ENCODE measurements at regions not wholly inside any gene's neighbourhood (a gene's known extent, or its start where the extent isn't known, plus 50 kb on each side); places are given as distances from the start of the nearest gene placed in this dataset.
"Not testable (repeated sequence)": the region's sequence is repeated elsewhere in the genome, so short reads cannot be mapped to it uniquely, and the experiment has no call there.

DNA sequence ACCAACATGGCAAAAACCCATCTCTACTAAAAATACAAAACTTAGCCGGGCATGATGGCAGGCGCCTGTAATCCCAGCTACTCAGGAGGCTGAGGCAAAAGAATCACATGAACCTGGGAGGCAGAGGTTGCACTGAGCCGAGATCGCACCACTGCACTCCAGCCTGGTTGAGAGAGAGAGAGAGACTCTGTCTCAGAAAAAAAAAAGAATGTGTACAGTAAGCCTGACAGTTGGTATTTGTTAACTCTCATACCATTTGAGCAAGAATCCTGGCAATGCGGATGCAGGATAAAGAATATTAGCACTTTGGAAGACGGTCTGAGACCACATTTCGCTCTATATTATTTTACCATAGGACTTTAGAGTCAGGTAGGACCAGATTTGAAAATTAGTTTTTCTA is 140.0 kb upstream of the ZNF648 start:
- H3K36me3 Mint-ChIP-seq; H3K4me3 Mint-ChIP-seq; H3K9me3 Mint-ChIP-seq; H3K27ac Mint-ChIP-seq; ATAC-seq (ENCODE audit: low read depth in 2 of 2); H3K4me1 Mint-ChIP-seq; DNase-seq: not testable (repeated sequence)
- H3K27me3 Mint-ChIP-seq, result peaks cover 4 to 28% (median 14%) of the 10 kb centered on the region in 3 donors

DNA sequence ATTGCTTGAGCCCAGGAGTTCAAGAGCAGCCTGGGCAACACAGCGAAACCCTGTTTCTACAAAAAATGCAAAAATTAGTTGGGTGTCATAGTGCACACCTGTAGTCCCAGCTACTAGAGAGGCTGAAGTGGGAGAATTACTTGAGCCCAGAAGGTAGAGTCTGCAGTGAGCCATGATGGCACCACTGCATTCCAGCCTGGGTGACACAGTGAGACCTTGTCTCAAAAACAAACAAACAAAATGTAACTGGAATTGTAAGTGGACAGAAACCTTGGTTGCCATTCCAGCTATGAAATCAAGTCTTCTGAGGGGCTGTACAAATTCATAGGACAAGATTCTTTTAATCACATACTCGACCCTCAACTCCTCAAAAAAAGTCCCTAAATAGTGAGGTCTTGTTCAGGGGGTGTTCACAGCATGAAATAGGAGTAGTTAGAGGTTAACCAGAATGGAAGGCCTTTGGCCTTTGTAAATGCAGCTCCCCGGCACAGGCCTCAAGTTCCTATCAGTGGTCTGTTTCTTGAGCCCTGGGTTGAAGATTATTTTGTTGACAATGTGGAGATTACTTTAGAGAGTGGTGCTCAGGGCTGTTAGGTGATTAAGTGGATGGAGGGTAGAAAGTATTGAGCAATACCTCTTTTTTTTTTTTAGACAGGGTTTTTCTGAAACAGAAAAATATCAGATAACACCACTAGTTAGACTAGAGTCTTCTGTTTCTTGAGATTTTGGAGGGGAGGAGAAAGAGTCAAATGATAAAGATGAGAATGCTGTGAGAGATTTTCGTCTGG is 138.7 kb upstream of the ZNF648 start:
- H3K36me3 Mint-ChIP-seq, result no peaks in the 10 kb centered on the region
- H3K9me3 Mint-ChIP-seq, result no peaks in the 10 kb centered on the region
- H3K27me3 Mint-ChIP-seq, result peaks cover 4 to 29% (median 20%) of the 10 kb centered on the region in 3 donors
- no peak overlapping the region for H3K27ac Mint-ChIP-seq
- ATAC-seq (ENCODE audit: low read depth in 2 of 2) (no peak), DNase-seq (no peak)
- H3K4me1 Mint-ChIP-seq, result no peaks in the 10 kb centered on the region
- no peak overlapping the region for H3K4me3 Mint-ChIP-seq

DNA sequence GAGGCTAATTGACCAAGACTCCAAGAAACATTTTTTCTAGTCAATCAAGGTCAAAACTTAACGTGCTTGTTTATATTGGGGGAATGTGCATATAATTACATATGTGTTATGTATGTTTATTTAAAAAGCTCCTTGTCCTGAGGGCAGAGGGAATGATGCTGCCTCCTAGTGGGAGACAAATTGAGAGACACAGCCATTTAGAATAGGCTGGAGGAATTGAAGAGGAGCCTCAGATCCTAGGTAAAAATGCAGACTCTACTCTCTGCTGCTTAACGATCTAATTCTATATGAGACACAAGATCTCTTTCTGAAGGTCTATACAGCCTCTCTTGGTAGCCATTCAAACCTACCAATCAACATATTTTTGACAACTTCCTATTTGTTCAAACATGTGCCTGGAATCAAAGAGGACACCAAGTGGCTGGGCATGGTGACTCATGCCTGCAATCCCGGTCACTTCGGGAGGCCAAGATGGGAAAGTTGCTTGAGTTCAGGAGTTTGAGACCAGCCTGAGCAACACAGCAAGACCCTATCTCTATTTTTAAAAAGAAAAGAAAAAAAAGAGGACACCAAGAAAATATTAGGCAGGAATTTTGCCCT is 136.6 kb upstream of the ZNF648 start:
- H3K9me3 Mint-ChIP-seq, result no peaks in the 10 kb centered on the region
- no peaks in the 10 kb centered on the region for H3K4me1 Mint-ChIP-seq
- H3K36me3 Mint-ChIP-seq, result no peaks in the 10 kb centered on the region
- ATAC-seq (ENCODE audit: low read depth in 2 of 2), result no peak
- DNase-seq, result no peak
- H3K27ac Mint-ChIP-seq, result no peak overlapping the region
- H3K4me3 Mint-ChIP-seq, result no peak overlapping the region
- H3K27me3 Mint-ChIP-seq, result peaks cover 8 to 22% (median 20%) of the 10 kb centered on the region in 3 donors

DNA sequence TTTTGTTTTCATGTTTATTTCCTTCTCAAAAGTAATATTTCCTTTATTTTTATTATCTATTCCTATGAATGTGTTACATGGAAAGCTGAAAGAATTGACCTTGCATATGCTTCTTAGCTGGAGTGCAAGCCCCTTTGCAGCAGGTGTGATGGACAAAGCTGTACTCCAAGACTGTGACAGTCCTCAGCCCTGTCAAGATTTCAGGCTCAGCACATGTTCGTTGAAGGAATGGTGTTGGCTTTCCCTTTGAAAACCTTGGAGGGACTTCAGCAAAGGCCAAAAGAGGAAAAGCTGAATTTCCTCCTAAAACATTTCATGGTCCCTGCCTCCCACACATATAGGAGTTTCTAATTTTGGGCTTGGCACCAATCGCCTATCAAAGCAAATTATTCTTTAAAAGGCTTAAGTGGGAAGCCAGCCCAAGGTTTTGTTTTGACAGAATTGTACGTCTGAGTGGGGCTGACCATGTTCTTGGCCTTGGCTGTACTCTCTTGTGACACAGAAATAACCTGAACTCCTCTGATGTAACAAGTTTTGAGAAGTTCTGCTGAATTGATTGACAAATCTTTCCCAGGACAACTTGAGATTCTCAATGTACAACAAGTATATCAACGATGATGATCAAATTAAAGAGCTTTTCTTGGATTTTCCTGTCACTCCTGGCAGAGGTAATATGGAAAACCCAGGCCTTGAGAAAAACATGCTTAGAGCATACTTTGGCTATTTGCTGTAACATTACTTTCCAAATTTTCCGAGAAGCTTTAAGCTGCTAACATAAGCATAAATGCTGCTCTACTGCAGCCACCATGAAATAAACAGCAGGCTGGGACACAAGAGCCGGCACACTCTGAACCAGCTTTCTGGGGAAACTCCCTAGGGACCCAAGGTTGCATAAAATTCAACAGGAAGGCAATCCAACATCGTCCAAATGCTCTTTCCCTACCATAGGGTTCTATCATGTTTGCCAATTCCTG is 135.7 kb upstream of the ZNF648 start:
- ATAC-seq (ENCODE audit: low read depth in 2 of 2) (no peak), DNase-seq (no peak)
- Mint-ChIP-seq H3K4me3 (no peak overlapping the region), H3K36me3 (no peaks in the 10 kb centered on the region), H3K4me1 (no peaks in the 10 kb centered on the region), H3K27me3 (peaks cover 8 to 22% (median 21%) of the 10 kb centered on the region in 3 donors), H3K9me3 (no peaks in the 10 kb centered on the region), H3K27ac (no peak overlapping the region)

DNA sequence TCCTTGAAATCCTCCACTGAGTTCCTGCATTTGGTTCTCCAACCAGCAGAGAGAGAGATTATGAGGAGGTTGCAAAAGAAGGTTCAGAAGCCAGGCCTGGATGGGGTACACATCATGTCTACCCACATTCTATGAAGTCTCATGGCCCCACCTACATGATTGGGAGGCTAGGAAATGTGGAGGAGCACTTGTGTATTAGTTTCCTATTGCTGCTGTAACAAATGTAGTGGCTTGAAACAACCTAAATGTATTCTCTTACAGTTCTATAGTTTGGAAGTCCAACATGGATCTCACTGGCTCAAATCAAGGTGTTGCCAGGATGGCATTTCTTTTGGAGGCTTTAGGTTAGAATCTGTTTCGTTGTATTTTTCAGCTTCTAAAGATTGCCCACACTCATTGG is 134.2 kb upstream of the ZNF648 start:
- Mint-ChIP-seq H3K27ac (no peak overlapping the region), H3K36me3 (no peaks in the 10 kb centered on the region), H3K9me3 (no peaks in the 10 kb centered on the region), H3K4me3 (no peak overlapping the region), H3K27me3 (peaks cover 16 to 31% (median 30%) of the 10 kb centered on the region in 3 donors), H3K4me1 (no peaks in the 10 kb centered on the region)
- DNase-seq (no peak), ATAC-seq (ENCODE audit: low read depth in 2 of 2) (no peak)

DNA sequence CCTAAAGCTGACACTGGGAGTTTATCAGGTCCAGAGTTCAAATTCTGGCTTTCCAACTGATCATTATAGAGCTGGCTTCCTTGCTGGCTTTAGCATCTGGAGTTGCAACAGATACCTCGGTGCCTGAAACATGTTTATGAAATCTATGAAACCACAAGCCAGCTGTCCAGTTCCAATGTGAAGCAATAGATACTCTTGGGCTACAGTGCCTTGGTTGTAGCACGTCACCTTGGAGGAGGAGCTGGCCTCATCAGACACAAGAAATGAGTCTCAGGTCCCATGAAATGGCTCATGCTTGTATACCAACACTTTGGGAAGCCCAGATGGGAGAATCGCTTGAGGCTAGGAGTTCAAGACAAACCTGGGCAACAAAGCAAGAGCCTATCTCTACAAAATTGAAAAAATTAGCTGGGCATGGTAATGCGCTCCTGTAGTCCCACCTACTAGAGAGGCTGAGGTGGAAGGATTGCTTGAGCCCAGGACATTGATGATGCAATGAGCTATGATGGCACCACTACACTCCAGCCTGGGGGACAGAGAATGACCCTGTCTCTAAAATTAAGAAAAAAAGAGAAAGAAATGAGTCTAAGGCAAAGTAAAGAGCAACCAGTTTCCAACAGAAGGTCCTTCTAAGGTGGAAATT is 132.5 kb upstream of the ZNF648 start:
- no peak for ATAC-seq (ENCODE audit: low read depth in 2 of 2)
- no peaks in the 10 kb centered on the region for H3K9me3 Mint-ChIP-seq
- H3K27ac Mint-ChIP-seq, result no peak overlapping the region
- no peak for DNase-seq
- H3K27me3 Mint-ChIP-seq, result peaks cover 12 to 39% (median 37%) of the 10 kb centered on the region in 3 donors
- no peak overlapping the region for H3K4me3 Mint-ChIP-seq
- no peaks in the 10 kb centered on the region for H3K36me3 Mint-ChIP-seq
- H3K4me1 Mint-ChIP-seq, result no peaks in the 10 kb centered on the region

DNA sequence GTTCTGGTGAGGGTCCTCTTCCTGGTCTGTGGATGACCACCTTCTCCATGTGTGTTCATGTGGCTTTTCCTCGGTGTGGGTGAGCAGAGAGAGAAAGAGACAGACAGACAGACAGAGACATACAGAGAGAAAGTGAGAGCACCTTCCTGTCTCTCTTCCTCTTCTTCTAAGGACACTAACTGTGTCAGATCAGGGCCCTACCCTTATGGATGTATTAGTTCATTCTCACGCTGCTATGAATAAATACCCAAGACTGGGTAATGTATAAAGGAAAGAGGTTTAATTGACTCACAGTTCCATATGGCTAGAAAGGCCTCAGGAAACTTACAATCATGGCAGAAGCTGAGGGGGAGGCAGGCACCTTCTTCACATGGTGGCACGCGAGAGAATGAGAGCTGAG is 131.5 kb upstream of the ZNF648 start:
- Mint-ChIP-seq H3K27me3 (peaks cover 12 to 38% (median 37%) of the 10 kb centered on the region in 3 donors), H3K9me3 (no peaks in the 10 kb centered on the region), H3K4me3 (no peak overlapping the region), H3K4me1 (no peaks in the 10 kb centered on the region), H3K36me3 (no peaks in the 10 kb centered on the region), H3K27ac (no peak overlapping the region)
- no peak for DNase-seq
- ATAC-seq (ENCODE audit: low read depth in 2 of 2), result no peak

DNA sequence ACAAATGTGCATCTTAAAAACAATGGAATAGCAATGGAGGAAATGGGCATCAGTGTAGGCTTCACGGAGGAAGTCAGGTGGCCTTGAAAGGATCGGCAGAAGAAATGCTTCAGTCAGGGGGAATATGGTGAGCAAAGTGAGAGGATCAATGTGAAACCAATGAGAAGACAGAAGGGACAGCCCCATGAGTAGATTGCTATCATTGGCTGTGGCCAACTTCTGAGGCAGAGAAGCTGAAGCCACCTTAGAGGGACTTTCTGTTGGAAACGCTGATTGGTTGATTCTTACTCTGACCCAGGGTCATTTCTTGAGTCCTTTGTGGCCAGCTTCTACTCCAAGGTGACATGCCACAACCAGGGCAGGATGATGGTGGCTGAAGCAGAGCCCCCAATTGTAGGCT is 130.7 kb upstream of the ZNF648 start:
- Mint-ChIP-seq H3K4me3 (no peak overlapping the region), H3K27me3 (peaks cover 12 to 30% (median 29%) of the 10 kb centered on the region in 3 donors), H3K36me3 (no peaks in the 10 kb centered on the region), H3K9me3 (no peaks in the 10 kb centered on the region), H3K4me1 (no peaks in the 10 kb centered on the region), H3K27ac (no peak overlapping the region)
- DNase-seq, result no peak
- no peak for ATAC-seq (ENCODE audit: low read depth in 2 of 2)

DNA sequence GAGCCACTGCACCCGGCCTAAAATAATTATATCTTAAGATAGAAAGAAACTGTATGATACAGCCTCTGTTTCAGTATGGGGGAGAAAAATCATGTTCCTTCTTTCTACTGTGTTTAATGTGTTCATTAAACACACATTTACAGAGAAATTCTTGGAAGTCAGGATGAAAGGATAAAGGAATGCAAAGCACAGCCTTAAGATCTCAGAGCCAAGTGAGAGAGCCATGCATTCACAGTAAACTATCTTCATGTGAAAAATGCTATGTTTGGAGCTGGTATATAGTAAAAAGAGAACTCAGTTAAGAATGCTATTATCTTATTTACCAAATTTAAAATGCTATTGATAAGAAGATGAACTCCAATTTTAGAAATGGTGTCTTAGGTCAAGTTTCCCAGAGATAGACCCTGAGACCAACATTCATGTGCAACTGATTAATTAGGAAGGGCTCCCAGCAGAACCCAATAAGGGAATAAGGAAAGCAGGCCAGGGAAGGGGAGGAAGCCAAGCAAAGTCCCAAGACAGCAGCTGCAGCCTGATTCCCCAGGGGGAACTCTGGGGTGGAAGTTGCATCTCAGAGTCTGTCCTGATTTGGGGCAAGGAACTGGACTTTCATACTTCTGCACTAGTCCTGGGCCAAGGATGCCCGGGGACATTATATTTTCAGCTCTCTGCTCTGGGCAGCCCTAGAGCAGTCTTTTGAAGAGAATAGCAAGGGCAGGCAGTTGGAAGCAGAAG is 130.0 kb upstream of the ZNF648 start:
- Mint-ChIP-seq H3K27ac (no peak overlapping the region), H3K36me3 (no peaks in the 10 kb centered on the region), H3K4me3 (no peak overlapping the region), H3K9me3 (no peaks in the 10 kb centered on the region), H3K4me1 (no peaks in the 10 kb centered on the region), H3K27me3 (peaks cover 12 to 34% (median 27%) of the 10 kb centered on the region in 3 donors)
- ATAC-seq (ENCODE audit: low read depth in 2 of 2) (no peak), DNase-seq (no peak)

DNA sequence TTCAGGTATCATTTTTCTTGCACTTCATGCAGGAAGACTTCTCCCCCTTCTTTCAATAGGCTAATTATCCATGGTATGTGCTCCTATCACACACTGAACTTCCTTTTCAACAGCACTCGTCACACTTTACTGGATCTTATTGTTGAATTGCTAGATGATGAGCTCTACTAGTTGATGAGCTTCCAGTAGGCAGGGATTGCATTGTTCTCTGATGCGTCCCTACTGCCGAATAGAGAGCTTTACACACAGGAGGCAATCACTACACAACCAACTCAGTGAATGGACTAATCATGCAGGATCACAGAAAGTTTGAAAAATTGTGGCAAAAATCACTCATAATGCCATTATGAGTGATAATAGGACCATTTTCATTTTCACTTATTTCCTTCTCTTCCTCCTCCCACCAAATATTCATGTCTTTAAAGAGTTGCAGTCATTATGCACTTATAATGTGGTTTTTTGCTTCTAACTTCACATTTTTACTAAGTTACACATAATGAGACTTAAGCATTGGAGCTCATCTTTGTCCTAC is 128.1 kb upstream of the ZNF648 start:
- no peak overlapping the region for H3K27ac Mint-ChIP-seq
- no peak for DNase-seq
- ATAC-seq (ENCODE audit: low read depth in 2 of 2), result no peak
- no peaks in the 10 kb centered on the region for H3K4me1 Mint-ChIP-seq
- H3K4me3 Mint-ChIP-seq, result no peak overlapping the region
- no peaks in the 10 kb centered on the region for H3K36me3 Mint-ChIP-seq
- peaks cover 8 to 29% (median 19%) of the 10 kb centered on the region in 3 donors for H3K27me3 Mint-ChIP-seq
- H3K9me3 Mint-ChIP-seq, result no peaks in the 10 kb centered on the region

DNA sequence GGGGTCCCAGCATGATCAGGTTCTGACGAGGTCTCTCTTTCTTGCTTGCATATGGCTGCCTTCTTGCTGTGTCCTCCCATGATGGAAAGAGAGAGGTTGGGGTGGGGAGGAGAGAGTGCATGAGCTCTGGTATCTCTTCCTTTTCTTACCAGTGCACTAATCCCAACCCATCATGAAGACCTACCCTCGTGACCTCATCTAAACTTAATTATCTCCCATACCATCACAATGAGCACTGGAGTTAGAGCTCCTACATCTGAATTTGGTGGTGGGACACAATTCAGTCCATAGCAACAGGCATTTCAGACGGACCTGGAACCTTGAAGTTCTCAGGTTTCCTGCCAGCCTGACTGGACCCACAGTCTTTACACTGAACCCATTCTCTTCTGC is 125.2 kb upstream of the ZNF648 start:
- Mint-ChIP-seq H3K9me3 (no peaks in the 10 kb centered on the region), H3K36me3 (no peaks in the 10 kb centered on the region), H3K27me3 (peaks cover 4 to 24% (median 23%) of the 10 kb centered on the region in 3 donors), H3K4me3 (no peak overlapping the region), H3K4me1 (no peaks in the 10 kb centered on the region), H3K27ac (no peak overlapping the region)
- DNase-seq (no peak), ATAC-seq (ENCODE audit: low read depth in 2 of 2) (no peak)

DNA sequence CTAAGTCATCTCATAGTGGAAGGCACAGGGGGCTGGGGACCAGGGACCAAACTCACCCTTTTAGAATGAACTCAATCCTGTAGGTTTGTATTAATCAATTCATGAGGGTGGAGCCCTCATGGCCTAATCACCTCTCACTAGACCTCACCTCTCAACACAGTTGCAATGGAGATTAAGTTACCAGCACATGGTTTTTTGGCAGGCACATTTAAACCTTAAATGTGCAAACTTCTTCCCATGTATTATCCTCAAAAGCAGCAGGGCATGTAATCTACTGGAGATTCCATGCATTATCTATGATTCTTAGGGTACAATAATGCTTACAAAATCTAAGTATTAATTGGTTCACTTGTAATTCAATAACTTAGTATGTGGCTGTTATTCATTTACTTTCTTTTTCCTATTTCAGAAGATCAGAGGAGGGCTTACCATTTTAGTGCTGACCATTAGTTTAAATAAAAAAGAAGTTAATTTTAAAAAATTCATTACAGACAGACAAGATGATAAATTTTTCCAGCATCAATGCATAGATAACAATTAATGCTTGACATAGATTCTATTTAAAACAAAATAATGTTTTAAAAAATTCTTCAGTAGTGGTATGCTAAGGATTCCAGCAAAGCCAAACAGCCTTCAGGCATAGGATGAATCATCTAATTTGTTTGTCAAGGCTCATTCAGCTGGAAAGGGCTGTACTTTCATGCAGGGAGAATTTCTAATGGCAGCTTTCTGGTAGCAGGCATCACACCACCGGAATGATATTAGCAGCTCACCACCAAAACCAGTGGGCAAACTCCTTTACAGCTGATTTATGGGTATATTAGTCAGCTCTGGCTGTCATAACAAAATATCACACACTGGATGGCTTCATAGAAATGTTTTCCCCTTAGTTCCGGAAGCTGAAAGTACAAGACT is 124.6 kb upstream of the ZNF648 start:
- DNase-seq, result no peak
- Mint-ChIP-seq H3K27ac (no peak overlapping the region), H3K4me1 (no peaks in the 10 kb centered on the region), H3K9me3 (no peaks in the 10 kb centered on the region), H3K27me3 (peaks cover 0 to 24% (median 18%) of the 10 kb centered on the region in 3 donors), H3K4me3 (no peak overlapping the region), H3K36me3 (no peaks in the 10 kb centered on the region)
- ATAC-seq (ENCODE audit: low read depth in 2 of 2), result no peak
